IMR-90 (cell line): ENCODE measurements at regions not wholly inside any gene's neighbourhood (a gene's known extent, or its start where the extent isn't known, plus 50 kb on each side); places are given as distances from the start of the nearest gene placed in this dataset.

Experiments
- BHLHE40 ChIP-seq: fragments of 150-350 bp; IDR thresholded peaks from 2 replicates; pipeline ENCODE4 v1.6.1; 2016; ENCODE audit warnings: mild to moderate bottlenecking, low read depth, low read length
- CEBPB ChIP-seq: IDR thresholded peaks from 2 replicates; pipeline ENCODE4 v1.6.1; 2012; ENCODE audit warnings: low read depth, low read length, improper control_type of control experiment
- CHD1 ChIP-seq: IDR thresholded peaks from 2 replicates; pipeline ENCODE4 v1.6.1; 2012; ENCODE audit warnings: low read depth, low read length, improper control_type of control experiment
- FOS ChIP-seq: fragments of 150-350 bp; IDR thresholded peaks from 2 replicates; pipeline ENCODE4 v1.6.1; 2016; ENCODE audit warnings: low read depth, low read length
- MAFK ChIP-seq: IDR thresholded peaks from 2 replicates; pipeline ENCODE4 v1.6.1; 2012; ENCODE audit warnings: low read depth, low read length, improper control_type of control experiment
- MAZ ChIP-seq: IDR thresholded peaks from 2 replicates; pipeline ENCODE4 v1.6.1; 2012; ENCODE audit warnings: low read depth, mild to moderate bottlenecking, low read length, improper control_type of control experiment, moderate library complexity, borderline replicate concordance
- POLR2A ChIP-seq: IDR thresholded peaks from 2 replicates; pipeline ENCODE4 v1.6.1; 2012; ENCODE audit warnings: mild to moderate bottlenecking, low read depth, low read length
- RAD21 ChIP-seq: IDR thresholded peaks from 2 replicates; pipeline ENCODE4 v1.6.1; 2012; ENCODE audit warnings: low read length, improper control_type of control experiment
- RCOR1 ChIP-seq: IDR thresholded peaks from 2 replicates; pipeline ENCODE4 v1.6.1; 2012; ENCODE audit warnings: mild to moderate bottlenecking, low read length, improper control_type of control experiment; ENCODE audit not compliant: insufficient replicate concordance
- RFX5 ChIP-seq: IDR thresholded peaks from 2 replicates; pipeline ENCODE4 v1.8.0; 2012; ENCODE audit warnings: low read depth, mild to moderate bottlenecking, low read length, moderate library complexity
- SMC3 ChIP-seq: fragments of 150-350 bp; IDR thresholded peaks from 2 replicates; pipeline ENCODE4 v1.6.1; 2016; ENCODE audit warnings: low read depth, mild to moderate bottlenecking, antibody characterized with exemption, low read length, moderate library complexity
- TF ChIP-seq, protein P1 (sequence below): conservative IDR thresholded peaks from 2 replicates; pipeline ENCODE4 v1.5.1; 2012; ENCODE audit warnings: mild to moderate bottlenecking, low read depth, low read length, improper control_type of control experiment
- TF ChIP-seq, protein P2 (sequence below): fragments of 150-350 bp; IDR thresholded peaks from 2 replicates; pipeline ENCODE4 v1.6.1; 2017; ENCODE audit warnings: mild to moderate bottlenecking, antibody characterized with exemption, low read length, low read depth

DNA sequence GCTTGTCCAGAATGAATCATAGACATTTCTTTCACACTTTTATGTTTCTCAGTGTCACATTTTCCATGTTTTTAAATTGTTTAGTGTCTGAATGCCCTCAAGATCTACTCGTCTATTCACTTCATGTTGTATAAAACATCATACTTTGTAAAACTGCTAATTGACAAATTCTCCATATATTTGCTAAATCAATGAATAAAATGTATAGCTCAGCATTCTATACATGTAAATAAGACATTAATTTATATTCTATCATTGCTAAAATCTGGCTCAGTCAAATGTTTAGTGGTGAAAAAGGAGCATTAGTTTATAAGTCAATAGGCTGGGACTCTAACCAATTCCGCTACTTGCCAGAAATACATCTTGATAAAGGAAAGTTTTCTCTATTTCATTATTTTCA, 379.6 kb downstream of the NAF1 start:
- TF ChIP-seq, protein P1, sequence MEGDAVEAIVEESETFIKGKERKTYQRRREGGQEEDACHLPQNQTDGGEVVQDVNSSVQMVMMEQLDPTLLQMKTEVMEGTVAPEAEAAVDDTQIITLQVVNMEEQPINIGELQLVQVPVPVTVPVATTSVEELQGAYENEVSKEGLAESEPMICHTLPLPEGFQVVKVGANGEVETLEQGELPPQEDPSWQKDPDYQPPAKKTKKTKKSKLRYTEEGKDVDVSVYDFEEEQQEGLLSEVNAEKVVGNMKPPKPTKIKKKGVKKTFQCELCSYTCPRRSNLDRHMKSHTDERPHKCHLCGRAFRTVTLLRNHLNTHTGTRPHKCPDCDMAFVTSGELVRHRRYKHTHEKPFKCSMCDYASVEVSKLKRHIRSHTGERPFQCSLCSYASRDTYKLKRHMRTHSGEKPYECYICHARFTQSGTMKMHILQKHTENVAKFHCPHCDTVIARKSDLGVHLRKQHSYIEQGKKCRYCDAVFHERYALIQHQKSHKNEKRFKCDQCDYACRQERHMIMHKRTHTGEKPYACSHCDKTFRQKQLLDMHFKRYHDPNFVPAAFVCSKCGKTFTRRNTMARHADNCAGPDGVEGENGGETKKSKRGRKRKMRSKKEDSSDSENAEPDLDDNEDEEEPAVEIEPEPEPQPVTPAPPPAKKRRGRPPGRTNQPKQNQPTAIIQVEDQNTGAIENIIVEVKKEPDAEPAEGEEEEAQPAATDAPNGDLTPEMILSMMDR: no peak
- TF ChIP-seq RCOR1 (no peak), CHD1 (no peak), MAFK (peak; percentile 34), CEBPB (no peak), BHLHE40 (no peak), FOS (no peak), RFX5 (no peak), POLR2A (no peak), MAZ (no peak), RAD21 (no peak), SMC3 (no peak)
- TF ChIP-seq, protein P2, sequence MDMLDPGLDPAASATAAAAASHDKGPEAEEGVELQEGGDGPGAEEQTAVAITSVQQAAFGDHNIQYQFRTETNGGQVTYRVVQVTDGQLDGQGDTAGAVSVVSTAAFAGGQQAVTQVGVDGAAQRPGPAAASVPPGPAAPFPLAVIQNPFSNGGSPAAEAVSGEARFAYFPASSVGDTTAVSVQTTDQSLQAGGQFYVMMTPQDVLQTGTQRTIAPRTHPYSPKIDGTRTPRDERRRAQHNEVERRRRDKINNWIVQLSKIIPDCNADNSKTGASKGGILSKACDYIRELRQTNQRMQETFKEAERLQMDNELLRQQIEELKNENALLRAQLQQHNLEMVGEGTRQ: no peak
